GM19025 (cell line): ENCODE measurements at regions not wholly inside any gene's neighbourhood (a gene's known extent, or its start where the extent isn't known, plus 50 kb on each side); places are given as distances from the start of the nearest gene placed in this dataset.
A peak's percentile ranks its signal among the peaks of the same experiment; 100 is the strongest.
"Not testable (repeated sequence)": the region's sequence is repeated elsewhere in the genome, so short reads cannot be mapped to it uniquely, and the experiment has no call there.

Source experiments
- ATAC-seq: cut with Tn5 transposase; IDR thresholded peaks from one replicate; pipeline ENCODE4 v1.9.1; 2021; ENCODE audit warnings: mild to moderate bottlenecking, low read depth, moderate library complexity; ENCODE audit not compliant: unreplicated experiment

DNA sequence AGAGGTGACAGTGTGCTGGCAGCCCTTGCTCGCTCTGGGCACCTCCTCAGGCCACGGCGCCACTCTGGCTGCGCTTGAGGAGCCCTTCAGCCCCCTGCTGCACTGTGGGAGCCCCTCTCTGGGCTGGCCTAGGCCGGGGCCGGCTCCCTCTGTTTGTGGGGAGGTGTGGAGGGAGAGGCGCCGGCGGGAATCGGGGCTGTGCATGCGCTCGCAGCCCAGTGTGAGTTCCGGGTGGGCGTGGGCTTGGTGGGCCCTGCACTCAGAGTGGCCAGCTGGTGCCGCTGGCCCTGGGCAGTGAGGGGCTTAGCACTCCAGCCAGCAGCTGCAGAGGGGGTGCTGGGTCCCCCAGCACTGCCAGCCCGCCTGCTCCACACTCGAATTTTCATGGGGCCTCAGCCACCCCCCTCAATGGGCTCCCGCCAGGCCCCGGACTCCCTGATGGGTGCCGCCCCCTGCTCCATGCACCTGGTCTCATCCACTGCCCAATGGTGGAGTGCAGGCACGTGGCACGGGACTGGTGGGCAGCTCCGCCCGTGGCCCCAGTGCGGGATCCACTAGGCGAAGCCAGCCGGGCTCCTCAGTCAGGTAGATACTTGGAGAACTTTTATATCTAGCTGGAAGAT, 96.7 kb upstream of the BET1 start:
- no peak for ATAC-seq

GRCh38 chr7:94104301-94104700, 100.1 kb upstream of the BET1 start:
- no peak for ATAC-seq

GRCh38 chr7:94109556-94109955, 105.4 kb upstream of the BET1 start:
- peak; percentile 44 for ATAC-seq

DNA sequence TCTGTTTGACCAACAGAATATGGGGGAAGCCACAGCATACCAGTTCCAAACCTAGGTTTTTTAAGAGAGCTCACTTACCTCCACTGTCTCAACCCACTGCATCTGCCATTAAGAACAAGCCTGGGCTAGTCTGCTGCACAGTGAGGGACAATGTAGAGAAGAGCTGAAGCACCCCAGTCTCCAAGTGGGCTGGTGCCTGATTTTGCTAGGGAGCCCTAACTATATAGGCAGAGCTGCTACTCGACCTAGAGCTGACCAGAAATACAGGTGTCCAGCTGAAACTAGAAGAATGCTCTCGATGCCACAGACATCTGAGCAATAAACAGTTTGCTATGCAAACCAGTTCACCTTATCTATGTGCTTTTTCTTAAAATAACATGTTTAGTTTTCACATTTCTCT, 106.9 kb upstream of the BET1 start:
- peak; percentile 43 for ATAC-seq

- no peak for ATAC-seq
These were observed 111.2 kb upstream of the BET1 start for GRCh38 chr7:94115316-94115715.

DNA sequence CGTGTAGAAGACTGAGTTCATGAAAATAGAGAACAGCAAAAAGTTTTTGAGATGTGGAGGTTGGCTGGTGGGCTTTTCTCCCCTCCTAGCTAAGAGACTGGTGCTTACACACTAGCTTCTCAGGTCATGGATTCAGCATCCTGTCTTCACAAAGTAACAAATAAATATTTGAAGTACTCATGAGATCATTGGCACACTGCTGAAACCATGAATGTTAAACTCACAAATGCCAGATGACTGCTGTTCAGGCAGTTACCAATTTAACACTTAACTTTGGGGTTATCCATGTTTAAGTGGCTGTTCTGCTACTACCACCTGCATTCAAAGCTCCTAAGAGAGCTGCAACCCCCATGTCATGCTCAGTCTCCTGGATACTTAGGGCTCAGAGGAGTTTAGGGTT, 119.0 kb upstream of the BET1 start:
- ATAC-seq = no peak

DNA sequence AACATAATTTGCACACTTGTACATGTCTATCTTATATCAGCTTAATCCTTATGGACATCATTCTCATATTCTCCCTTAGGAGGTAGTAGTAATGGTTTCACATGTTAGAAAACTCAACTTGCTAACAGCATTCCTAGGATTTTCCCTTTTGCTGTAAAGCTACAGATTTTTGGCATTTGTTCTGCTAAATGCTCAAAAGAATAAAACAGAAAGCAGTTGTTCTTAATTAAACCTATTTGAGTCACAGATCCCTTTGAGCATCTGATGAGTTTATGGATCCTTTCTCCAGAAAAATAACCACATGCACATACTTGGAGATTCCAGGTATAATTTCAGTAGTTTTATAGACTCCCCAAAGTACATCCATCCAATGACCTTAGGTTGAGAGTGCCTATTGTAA, 122.9 kb upstream of the BET1 start:
- no peak for ATAC-seq

DNA sequence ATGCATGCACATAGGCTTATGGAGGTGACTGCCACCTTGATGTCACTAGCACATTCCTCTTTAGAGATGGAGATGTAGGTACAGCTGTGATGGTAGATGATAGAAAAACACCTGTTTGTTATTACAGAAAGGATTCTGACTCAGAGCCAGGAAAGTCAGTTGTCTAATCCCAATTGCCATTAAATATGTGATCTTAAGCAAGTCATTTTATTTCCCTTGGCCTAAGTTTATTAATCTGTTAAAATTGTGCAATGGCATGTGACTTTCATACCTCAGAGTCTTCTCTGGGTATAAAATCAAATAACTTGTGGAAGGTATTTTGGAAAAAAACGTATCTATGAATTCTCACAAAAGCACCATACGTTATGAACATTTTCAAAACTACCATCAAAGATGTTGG, 123.9 kb upstream of the BET1 start:
- ATAC-seq = no peak

GRCh38 chr7:94129443-94130140, 125.4 kb upstream of the BET1 start:
- no peak for ATAC-seq

GRCh38 chr7:94130716-94131115, 126.6 kb upstream of the BET1 start:
- ATAC-seq = no peak

- ATAC-seq = no peak
These were observed 129.3 kb upstream of the BET1 start for GRCh38 chr7:94133460-94133859.

- ATAC-seq = no peak
These were observed 131.0 kb upstream of the BET1 start for GRCh38 chr7:94135180-94135579.

GRCh38 chr7:94142281-94142680, 138.1 kb upstream of the BET1 start:
- no peak for ATAC-seq

DNA sequence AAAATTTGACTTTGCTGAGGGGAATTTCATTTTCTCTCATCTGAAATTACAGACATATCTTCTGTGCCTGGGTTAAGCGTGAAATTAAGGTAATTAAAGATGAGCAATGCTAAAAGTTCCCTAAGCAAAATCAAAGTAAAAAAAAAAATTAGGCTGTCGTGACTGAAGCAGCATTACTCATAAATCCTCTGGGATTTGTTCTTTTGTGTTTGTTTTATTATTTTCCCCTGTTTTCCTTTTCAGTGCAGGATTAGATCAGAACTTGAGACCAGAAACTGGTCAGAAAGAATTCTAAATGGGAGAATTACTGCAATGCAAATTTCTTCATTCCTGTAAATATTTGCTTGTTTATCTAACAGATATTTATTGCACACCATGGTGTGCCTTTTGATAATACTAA, 141.4 kb upstream of the BET1 start:
- no peak for ATAC-seq

DNA sequence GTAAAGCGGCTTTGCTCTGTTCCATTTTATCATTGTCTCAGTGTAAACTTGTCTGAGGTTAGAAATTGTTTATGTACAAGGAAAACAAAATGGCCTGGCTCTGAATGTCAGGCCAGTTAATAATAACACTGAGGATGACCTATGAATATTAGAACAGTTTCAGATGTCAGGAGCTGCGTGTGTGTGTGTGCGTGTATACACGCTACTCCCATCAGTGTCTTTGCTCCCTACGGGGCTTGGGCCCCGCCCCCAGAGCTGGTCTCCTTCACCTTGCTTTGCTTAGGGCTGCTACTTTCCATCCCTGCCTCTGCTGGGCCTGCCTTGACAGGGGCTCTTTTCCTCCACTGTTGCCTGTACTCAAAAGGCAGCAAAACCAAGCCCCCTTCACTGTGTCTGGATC, 142.3 kb upstream of the BET1 start:
- ATAC-seq = no peak

- ATAC-seq = no peak
These were observed 145.8 kb upstream of the BET1 start for GRCh38 chr7:94149789-94150545.

DNA sequence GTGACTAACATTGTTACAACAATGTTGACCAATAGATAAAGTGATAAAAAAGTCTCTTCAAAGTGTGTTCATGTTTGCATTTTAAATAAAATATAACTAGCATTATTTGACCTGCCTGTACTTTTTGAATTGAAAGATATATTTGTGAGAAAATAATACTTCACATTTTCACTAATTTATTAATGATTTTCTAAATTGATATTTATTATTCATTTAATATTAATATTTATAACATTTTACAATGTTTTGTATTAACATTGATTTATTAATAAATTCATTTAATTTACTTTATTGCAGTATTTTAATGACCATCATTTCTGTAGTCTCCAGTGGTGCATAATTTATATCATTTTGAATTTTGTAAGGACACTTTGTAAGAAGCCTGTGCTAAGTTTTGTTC, 150.0 kb upstream of the BET1 start:
- no peak for ATAC-seq

DNA sequence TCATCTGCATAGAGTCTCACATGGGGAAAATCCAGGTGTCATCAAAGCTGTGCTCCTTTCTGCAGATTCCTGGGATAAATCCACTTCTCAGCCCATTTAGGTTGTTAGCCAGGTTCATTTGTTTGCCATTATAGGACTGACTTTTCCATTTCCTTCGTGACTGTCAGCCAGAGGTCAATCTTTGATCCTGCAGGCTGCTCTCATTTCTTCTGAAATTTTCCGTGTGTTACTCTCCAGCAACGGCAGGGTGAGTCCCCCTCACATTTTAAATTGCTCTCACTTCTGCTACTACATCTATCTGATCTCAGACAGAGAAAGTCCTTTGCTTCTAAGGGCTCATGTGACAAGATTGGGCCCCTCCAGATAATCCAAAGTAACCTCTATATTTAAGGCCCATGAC, 150.7 kb upstream of the BET1 start:
- no peak for ATAC-seq

DNA sequence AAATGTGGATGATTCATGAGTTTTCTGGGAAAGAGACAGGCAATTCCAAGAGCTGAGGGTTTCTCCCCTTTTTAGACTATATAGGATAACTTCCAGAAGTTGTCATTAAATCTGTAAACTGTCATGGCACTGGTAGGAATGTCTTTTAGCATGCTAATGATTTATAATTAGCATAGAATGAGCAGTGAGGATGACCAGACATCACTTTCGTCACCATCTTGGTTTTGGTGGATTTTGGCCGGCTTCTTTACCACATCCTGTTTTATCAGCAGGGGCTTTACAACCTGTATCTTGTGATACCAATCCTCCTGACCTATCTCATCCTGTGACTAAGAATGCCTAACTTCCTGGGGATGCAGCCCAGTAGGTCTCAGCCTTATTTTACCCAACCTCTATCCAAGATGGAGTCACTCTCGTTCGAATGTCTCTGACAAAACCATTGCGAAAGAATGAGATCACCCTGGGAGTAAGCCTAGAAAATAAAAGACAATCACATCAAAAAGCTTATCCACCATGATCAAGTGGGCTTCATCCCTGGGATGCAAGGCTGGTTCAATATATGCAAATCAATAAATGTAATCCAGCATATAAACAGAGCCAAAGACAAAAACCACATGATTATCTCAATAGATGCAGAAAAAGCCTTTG, 153.6 kb upstream of the BET1 start:
- not testable (repeated sequence) for ATAC-seq

DNA sequence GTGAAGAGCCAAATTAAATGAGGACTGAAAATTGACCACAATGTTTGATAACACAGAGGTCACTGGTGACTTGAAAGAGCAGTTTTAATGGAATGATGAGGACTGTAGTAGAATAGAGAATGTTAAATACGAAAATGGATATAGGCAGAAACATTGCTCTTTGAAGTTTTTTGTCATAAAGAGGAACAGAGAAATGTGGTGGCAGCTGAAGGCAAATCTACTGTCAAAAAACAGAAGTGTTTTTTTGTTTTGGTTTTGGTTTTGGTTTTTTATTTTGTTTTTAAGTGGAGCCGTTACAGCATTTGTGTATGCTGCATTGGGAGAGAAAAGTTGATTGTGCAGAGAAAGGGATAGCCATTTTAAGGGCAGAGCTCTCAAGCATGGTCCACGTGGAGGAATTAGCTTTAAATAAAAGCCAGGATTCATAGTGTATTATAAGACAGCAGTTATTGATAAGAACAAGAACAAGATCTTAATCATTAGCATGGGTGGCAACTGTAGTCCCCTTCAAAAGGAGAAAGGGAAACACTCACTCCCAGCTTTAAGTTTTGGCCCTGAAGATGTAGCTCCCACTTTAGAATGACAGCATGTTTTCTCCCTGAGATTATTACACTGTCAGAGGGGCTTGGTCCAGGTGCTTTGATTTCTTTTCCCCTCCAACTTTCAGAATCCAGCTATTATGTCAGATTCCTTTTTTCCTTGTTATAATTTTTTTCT, 156.7 kb upstream of the BET1 start:
- ATAC-seq = peak; percentile 89

DNA sequence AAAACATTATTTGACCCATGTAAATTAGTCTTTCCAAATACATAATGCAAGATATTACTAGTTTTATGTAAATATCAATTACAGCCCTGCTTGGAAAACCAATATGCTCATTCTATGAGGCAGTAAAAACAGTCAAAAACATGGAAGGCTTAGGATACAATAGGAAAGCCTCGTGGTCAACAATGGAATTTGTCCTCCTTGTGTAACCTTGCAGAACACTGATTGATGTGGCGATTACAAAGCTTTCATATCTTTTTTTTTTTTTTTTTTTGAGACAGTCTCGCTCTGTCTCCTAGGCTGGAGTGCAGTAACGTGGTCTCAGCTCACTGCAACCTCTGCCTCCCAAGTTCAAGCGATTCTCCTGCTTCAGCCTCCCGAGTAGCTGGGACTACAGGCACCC, 157.3 kb upstream of the BET1 start:
- ATAC-seq = no peak
